ENCODE measurements at regions not wholly inside any gene's neighbourhood (a gene's known extent, or its start where the extent isn't known, plus 50 kb on each side); places are given as distances from the start of the nearest gene placed in this dataset.
"Not testable (repeated sequence)": the region's sequence is repeated elsewhere in the genome, so short reads cannot be mapped to it uniquely, and the experiment has no call there.

DNA sequence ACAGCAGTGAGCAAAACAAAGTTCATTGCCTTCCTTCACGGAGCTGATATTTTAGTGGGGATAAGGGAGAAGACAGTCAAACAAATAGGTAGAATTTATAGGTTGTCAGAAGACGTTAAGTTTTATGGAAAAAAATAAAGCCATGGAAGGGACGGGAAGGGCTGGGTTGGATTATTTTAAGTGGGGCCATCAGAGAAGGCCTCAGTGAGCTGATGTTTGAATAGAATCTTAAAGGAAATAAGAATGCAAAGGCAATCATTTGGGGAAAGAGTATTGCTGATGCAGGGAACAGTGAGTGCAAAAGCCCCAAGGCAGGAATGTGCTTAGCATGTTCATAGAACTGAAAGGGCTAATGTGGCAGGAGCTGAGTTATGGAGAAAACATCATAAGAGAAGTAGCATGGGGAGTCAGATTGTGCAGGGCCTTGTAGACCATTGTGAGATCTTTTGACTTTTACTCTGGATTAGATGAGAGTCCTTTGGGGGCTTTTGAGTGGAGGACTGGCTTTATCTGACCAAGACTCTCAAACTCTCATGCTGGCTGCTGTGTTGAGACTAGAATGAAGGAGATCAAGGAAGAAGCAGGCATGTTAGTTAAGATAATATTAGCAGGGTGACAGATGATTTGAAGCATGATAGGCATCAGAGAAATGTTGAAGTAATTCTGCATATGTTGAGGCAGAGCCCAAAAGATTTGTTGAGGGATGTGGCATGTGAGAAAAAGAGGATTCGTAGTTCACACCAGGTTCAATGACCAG, 104.5 kb upstream of the TPTE start:
- H3K27me3 ChIP-seq (ENCODE audit: control insufficient read depth, insufficient read depth, low read length); CTCF ChIA-PET; POLR2A ChIA-PET; DNase-seq (ENCODE audit: low read depth); H3K36me3 ChIP-seq (ENCODE audit: control insufficient read depth, insufficient read depth, low read length); H3K4me3 ChIP-seq (ENCODE audit: low read depth, low read length): not testable (repeated sequence)

- POLR2A ChIA-PET; H3K27me3 ChIP-seq (ENCODE audit: control insufficient read depth, insufficient read depth, low read length); CTCF ChIA-PET: not testable (repeated sequence)
Observed at GRCh38 chr21:10417551-10418002, 103.8 kb upstream of the TPTE start.

GRCh38 chr21:10418250-10419048, 102.9 kb upstream of the TPTE start:
- H3K4me3 ChIP-seq (ENCODE audit: low read depth, low read length); H3K27me3 ChIP-seq (ENCODE audit: control insufficient read depth, insufficient read depth, low read length); DNase-seq (ENCODE audit: low read depth); CTCF ChIA-PET; H3K36me3 ChIP-seq (ENCODE audit: control insufficient read depth, insufficient read depth, low read length); POLR2A ChIA-PET: not testable (repeated sequence)

More at GRCh38 chr21:10417551-10418002, 103.8 kb upstream of the TPTE start:
- not testable (repeated sequence) for H3K36me3 ChIP-seq (ENCODE audit: control insufficient read depth, insufficient read depth, low read length); H3K4me3 ChIP-seq (ENCODE audit: low read depth, low read length); DNase-seq (ENCODE audit: low read depth)

DNA sequence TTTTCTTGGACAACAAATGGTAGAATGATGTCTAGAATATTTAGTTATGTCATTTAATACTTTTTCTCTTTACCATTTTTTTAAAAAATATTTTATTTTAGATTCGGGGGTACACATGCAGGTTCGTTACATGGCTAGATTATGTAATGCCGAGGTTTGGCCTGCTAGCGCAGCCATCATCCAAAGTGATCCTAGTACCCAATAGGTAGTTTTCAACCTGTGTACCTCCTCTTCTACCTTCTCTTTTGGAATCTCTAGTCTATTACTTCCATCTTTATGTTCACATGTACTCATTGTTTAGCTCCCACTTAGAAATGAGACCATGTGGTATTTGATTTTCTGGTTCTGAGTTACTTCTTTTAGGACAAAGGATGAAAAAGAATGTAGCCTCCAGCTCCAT, 100.2 kb upstream of the TPTE start:
- H3K4me3 ChIP-seq (ENCODE audit: low read depth, low read length); POLR2A ChIA-PET; CTCF ChIA-PET; DNase-seq (ENCODE audit: low read depth); H3K36me3 ChIP-seq (ENCODE audit: control insufficient read depth, insufficient read depth, low read length); H3K27me3 ChIP-seq (ENCODE audit: control insufficient read depth, insufficient read depth, low read length): not testable (repeated sequence)

GRCh38 chr21:10421601-10422000, 99.8 kb upstream of the TPTE start:
- DNase-seq (ENCODE audit: low read depth); H3K36me3 ChIP-seq (ENCODE audit: control insufficient read depth, insufficient read depth, low read length); CTCF ChIA-PET; H3K4me3 ChIP-seq (ENCODE audit: low read depth, low read length); H3K27me3 ChIP-seq (ENCODE audit: control insufficient read depth, insufficient read depth, low read length); POLR2A ChIA-PET: not testable (repeated sequence)

GRCh38 chr21:10424097-10424886, 97.1 kb upstream of the TPTE start:
- POLR2A ChIA-PET, CTCF ChIA-PET: not testable (repeated sequence)

GRCh38 chr21:10424887-10425145, 96.6 kb upstream of the TPTE start:
- H3K4me3 ChIP-seq (ENCODE audit: low read depth, low read length); CTCF ChIA-PET; H3K36me3 ChIP-seq (ENCODE audit: control insufficient read depth, insufficient read depth, low read length); DNase-seq (ENCODE audit: low read depth); POLR2A ChIA-PET; H3K27me3 ChIP-seq (ENCODE audit: control insufficient read depth, insufficient read depth, low read length): not testable (repeated sequence)

More at GRCh38 chr21:10424097-10424886, 97.1 kb upstream of the TPTE start:
- not testable (repeated sequence) for H3K27me3 ChIP-seq (ENCODE audit: control insufficient read depth, insufficient read depth, low read length); H3K36me3 ChIP-seq (ENCODE audit: control insufficient read depth, insufficient read depth, low read length); H3K4me3 ChIP-seq (ENCODE audit: low read depth, low read length); DNase-seq (ENCODE audit: low read depth)

- no peaks in the 10 kb centered on the region for H3K27me3 ChIP-seq (ENCODE audit: control insufficient read depth, insufficient read depth, low read length)
- ChIA-PET POLR2A (no interaction called here), CTCF (no interaction called here)
- no peak for DNase-seq (ENCODE audit: low read depth)
- H3K36me3 ChIP-seq (ENCODE audit: control insufficient read depth, insufficient read depth, low read length), result no peaks in the 10 kb centered on the region
- no peak overlapping the region for H3K4me3 ChIP-seq (ENCODE audit: low read depth, low read length)
- TF ChIP-seq CTCF (IDR thresholded peaks at IDR 0.05; ENCODE audit: insufficient read depth, low read depth, low read length), result no peak
Observed at GRCh38 chr21:10425856-10426255, 95.5 kb upstream of the TPTE start.

DNA sequence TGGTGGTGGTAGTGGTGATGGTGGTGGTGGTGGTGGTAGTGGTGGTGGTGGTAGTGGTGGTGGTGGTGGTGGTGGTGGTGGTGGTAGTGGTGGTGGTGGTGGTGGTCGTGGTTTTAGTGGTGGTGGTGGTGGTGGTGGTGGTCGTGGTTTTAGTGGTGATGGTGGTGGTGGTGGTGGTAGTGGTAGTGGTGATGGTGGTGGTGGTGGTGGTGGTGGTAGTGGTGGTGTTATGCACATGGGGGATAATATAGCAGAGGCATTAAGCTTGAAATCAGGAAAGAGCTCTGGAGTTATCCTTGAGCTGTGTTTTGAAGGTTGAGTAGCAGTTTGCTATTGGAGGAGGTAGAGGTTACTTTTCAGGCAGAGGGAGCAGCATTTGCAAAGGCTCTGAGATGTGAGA, 94.6 kb upstream of the TPTE start:
- DNase-seq (ENCODE audit: low read depth); CTCF ChIA-PET; H3K27me3 ChIP-seq (ENCODE audit: control insufficient read depth, insufficient read depth, low read length); H3K36me3 ChIP-seq (ENCODE audit: control insufficient read depth, insufficient read depth, low read length); POLR2A ChIA-PET; H3K4me3 ChIP-seq (ENCODE audit: low read depth, low read length): not testable (repeated sequence)

- DNase-seq (ENCODE audit: low read depth); H3K4me3 ChIP-seq (ENCODE audit: low read depth, low read length); H3K27me3 ChIP-seq (ENCODE audit: control insufficient read depth, insufficient read depth, low read length); POLR2A ChIA-PET; H3K36me3 ChIP-seq (ENCODE audit: control insufficient read depth, insufficient read depth, low read length); CTCF ChIA-PET: not testable (repeated sequence)
Observed at GRCh38 chr21:10427277-10427676, 94.1 kb upstream of the TPTE start.

DNA sequence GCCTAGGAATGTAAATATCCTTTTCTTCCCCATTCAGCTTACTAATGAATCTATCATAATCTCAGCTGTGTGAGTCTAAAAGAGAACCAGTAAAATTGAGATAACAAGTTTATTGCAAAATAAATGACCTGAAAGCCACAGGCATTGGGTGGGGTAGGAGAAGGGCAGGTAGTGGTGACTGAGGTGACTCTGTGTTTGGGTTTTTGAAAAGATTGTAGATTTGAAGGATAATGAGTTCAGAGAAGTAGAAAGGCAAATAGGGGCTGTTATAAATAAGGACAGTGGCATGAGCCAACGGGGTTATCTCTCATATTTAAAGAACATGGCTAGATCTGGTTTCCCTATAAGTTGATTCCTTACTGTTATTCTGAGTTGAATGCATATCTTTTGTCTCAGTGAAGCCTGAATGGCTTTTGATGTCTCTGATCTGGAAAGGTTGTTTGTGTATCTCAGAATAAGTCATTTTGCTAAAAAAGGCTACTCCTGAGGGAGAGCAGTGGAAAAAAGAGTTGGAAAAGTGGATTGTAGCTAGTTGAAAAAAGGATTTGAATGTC, 92.3 kb upstream of the TPTE start:
- H3K27me3 ChIP-seq (ENCODE audit: control insufficient read depth, insufficient read depth, low read length); CTCF ChIA-PET; DNase-seq (ENCODE audit: low read depth); H3K4me3 ChIP-seq (ENCODE audit: low read depth, low read length); H3K36me3 ChIP-seq (ENCODE audit: control insufficient read depth, insufficient read depth, low read length); POLR2A ChIA-PET: not testable (repeated sequence)
